H1 (cell line): ENCODE measurements at regions not wholly inside any gene's neighbourhood (a gene's known extent, or its start where the extent isn't known, plus 50 kb on each side); places are given as distances from the start of the nearest gene placed in this dataset.

Source experiments
- CTCF ChIA-PET: fragments of 300-600 bp; sonication (Branson Sonifier 250); formaldehyde crosslinking; loops from one replicate; lab custom pipeline; 2021; ENCODE audit not compliant: partially characterized antibody; lab: Charles Lee
- POLR2A ChIA-PET: fragments of 300-600 bp; sonication (Branson Sonifier 250); formaldehyde crosslinking; loops from one replicate; lab custom pipeline; 2021; ENCODE audit warnings: inconsistent platforms; ENCODE audit not compliant: partially characterized antibody; lab: Charles Lee
- DNase-seq, 2 experiments: peaks; one replicate each; pipeline versions ENCODE4 v3.0.0 to v3.0.0-alpha.2; 2010 to 2022; ENCODE audit warnings: low spot score in 2 of 2, low read depth in 1 of 2, mixed read lengths in 1 of 2
- FAIRE-seq: peaks from 2 replicates; lab custom pipeline; 2011; peaks lifted over from hg19 to GRCh38; lab: Jason Lieb, UNC
- H2AFZ ChIP-seq: 2 replicates; pipeline ENCODE4 v1.8.1; 2012; ENCODE audit warnings: low read length, inconsistent platforms
- H2AK5ac ChIP-seq: 2 replicates; pipeline ENCODE4 v1.6.1; 2013; ENCODE audit warnings: low read depth, low read length
- H2BK120ac ChIP-seq: replicated peaks from 2 replicates; pipeline ENCODE3; 2013; ENCODE audit warnings: low read depth, low read length, inconsistent platforms
- H2BK12ac ChIP-seq: 2 replicates; pipeline ENCODE4 v1.6.1; 2013; ENCODE audit warnings: low read depth, low read length
- H2BK15ac ChIP-seq: 2 replicates; pipeline ENCODE4 v1.6.1; 2013; ENCODE audit warnings: low read length
- H2BK20ac ChIP-seq: 2 replicates; pipeline ENCODE4 v1.6.1; 2013; ENCODE audit warnings: low read length
- H2BK5ac ChIP-seq: 2 replicates; pipeline ENCODE4 v1.6.1; 2013; ENCODE audit warnings: low read depth, low read length
- H3K14ac ChIP-seq: 2 replicates; pipeline ENCODE4 v1.6.1; 2013; ENCODE audit warnings: inconsistent platforms; ENCODE audit not compliant: insufficient read length
- H3K18ac ChIP-seq: 2 replicates; pipeline ENCODE4 v1.6.1; 2013; ENCODE audit warnings: low read length; ENCODE audit errors: extremely low read depth
- H3K23ac ChIP-seq: 2 replicates; pipeline ENCODE4 v1.6.1; 2013; ENCODE audit warnings: inconsistent platforms; ENCODE audit not compliant: insufficient read length
- H3K23me2 ChIP-seq: 2 replicates; pipeline ENCODE4 v1.6.1; 2013; ENCODE audit warnings: low read depth, low read length
- H3K27ac ChIP-seq: 2 replicates; pipeline ENCODE4 v1.6.1; 2011; ENCODE audit warnings: low read depth, low read length, inconsistent platforms
- H3K27me3 ChIP-seq, 4 experiments: replicated peaks in 1 of 4; 1 replicate in 1 of 4; 2 replicates in 3 of 4; pipeline versions ENCODE4 v1.6.1 to v1.8.1; 2011 to 2013; ENCODE audit warnings: low read length in 3 of 4, mild to moderate bottlenecking in 3 of 4, inconsistent platforms in 2 of 4, mixed read lengths in 2 of 4, moderate library complexity in 1 of 4; ENCODE audit not compliant: control insufficient read depth in 3 of 4, insufficient read depth in 3 of 4; ENCODE audit errors: extremely low read depth in 1 of 4
- H3K36me3 ChIP-seq, 4 experiments: 2 replicates each; pipeline versions ENCODE4 v1.6.1 to v1.8.1; 2011 to 2013; ENCODE audit warnings: mild to moderate bottlenecking in 4 of 4, low read length in 3 of 4, moderate library complexity in 2 of 4, control low read depth in 1 of 4, inconsistent platforms in 1 of 4; ENCODE audit not compliant: insufficient read depth in 4 of 4, control insufficient read depth in 2 of 4
- H3K4ac ChIP-seq: replicated peaks from 2 replicates; pipeline ENCODE3; 2013; ENCODE audit warnings: low read length, low read depth, mixed read lengths, inconsistent platforms; ENCODE audit not compliant: insufficient read length
- H3K4me1 ChIP-seq, 4 experiments: replicated peaks in 1 of 4; 1 replicate in 1 of 4; 2 replicates in 3 of 4; pipeline versions ENCODE4 v1.6.1 to v1.8.1; 2011 to 2013; ENCODE audit warnings: low read length in 3 of 4, inconsistent platforms in 2 of 4, mixed read lengths in 1 of 4; ENCODE audit not compliant: insufficient read depth in 4 of 4, control insufficient read depth in 3 of 4
- H3K4me2 ChIP-seq, 2 experiments: 2 replicates each; pipeline versions ENCODE4 v1.6.1 to v1.8.1; 2011 to 2013; ENCODE audit warnings: low read depth in 2 of 2, low read length in 2 of 2, control low read depth in 1 of 2, inconsistent platforms in 1 of 2, mild to moderate bottlenecking in 1 of 2; ENCODE audit not compliant: insufficient read depth in 1 of 2
- H3K4me3 ChIP-seq, 4 experiments: fragments of 200-600, 300-600 bp in 1 of 4; sonication (generic), shearing (Covaris generic), sonication (Bioruptor Twin) in 1 of 4; 2 replicates each; pipeline versions ENCODE4 v1.5.1 to v1.8.1; 2011 to 2016; ENCODE audit warnings: low read length in 4 of 4, low read depth in 3 of 4, control low read depth in 2 of 4, inconsistent platforms in 2 of 4, mild to moderate bottlenecking in 2 of 4, mixed read lengths in 1 of 4, moderate library complexity in 1 of 4; ENCODE audit not compliant: insufficient read depth in 2 of 4; ENCODE audit errors: extremely low read depth in 1 of 4
- H3K56ac ChIP-seq: replicated peaks from 2 replicates; pipeline ENCODE3; 2013; ENCODE audit warnings: low read depth, mild to moderate bottlenecking, mixed read lengths, low read length, inconsistent platforms; ENCODE audit not compliant: insufficient read length
- H3K79me1 ChIP-seq: 2 replicates; pipeline ENCODE4 v1.6.1; 2013; ENCODE audit warnings: low read depth, low read length, control low read depth
- H3K79me2 ChIP-seq, 2 experiments: 2 replicates each; pipeline versions ENCODE4 v1.6.1 to v1.8.1; 2012 to 2013; ENCODE audit warnings: low read length in 2 of 2, mild to moderate bottlenecking in 2 of 2, inconsistent platforms in 1 of 2; ENCODE audit not compliant: insufficient read depth in 2 of 2, control insufficient read depth in 1 of 2
- H3K9ac ChIP-seq, 4 experiments: replicated peaks in 1 of 4; 1 replicate in 1 of 4; 2 replicates in 3 of 4; pipeline versions ENCODE4 v1.6.1 to v1.8.1; 2011 to 2013; ENCODE audit warnings: low read depth in 3 of 4, low read length in 3 of 4, control low read depth in 2 of 4, mild to moderate bottlenecking in 2 of 4, moderate library complexity in 2 of 4, inconsistent platforms in 1 of 4; ENCODE audit errors: extremely low read depth in 1 of 4
- H3K9me3 ChIP-seq, 2 experiments: 2 replicates each; pipeline versions ENCODE4 v1.6.1 to v1.8.1; 2012 to 2013; ENCODE audit warnings: mild to moderate bottlenecking in 2 of 2, moderate library complexity in 2 of 2, control low read depth in 1 of 2, inconsistent platforms in 1 of 2, low read depth in 1 of 2, low read length in 1 of 2, mixed read lengths in 1 of 2; ENCODE audit not compliant: insufficient read depth in 2 of 2
- H4K20me1 ChIP-seq, 2 experiments: replicated peaks in 1 of 2; 2 replicates each; pipeline versions ENCODE3 to v1.8.1; 2011 to 2013; ENCODE audit warnings: inconsistent platforms in 2 of 2, low read length in 2 of 2, mild to moderate bottlenecking in 1 of 2; ENCODE audit not compliant: insufficient read depth in 2 of 2, control insufficient read depth in 1 of 2
- H4K5ac ChIP-seq: 2 replicates; pipeline ENCODE4 v1.6.1; 2013; ENCODE audit warnings: low read length, low read depth, mixed read lengths, inconsistent platforms; ENCODE audit not compliant: insufficient read length
- H4K8ac ChIP-seq: 2 replicates; pipeline ENCODE4 v1.8.0; 2013; ENCODE audit warnings: mild to moderate bottlenecking, moderate library complexity, low read length, inconsistent platforms; ENCODE audit not compliant: insufficient read depth; ENCODE audit errors: extremely low read depth
- H4K91ac ChIP-seq: replicated peaks from 2 replicates; pipeline ENCODE3; 2013; ENCODE audit warnings: low read length, mixed read lengths, inconsistent platforms; ENCODE audit not compliant: insufficient read length
- CBX8 ChIP-seq: fragments of 300-800, 300-1000 bp; sonication (generic); IDR thresholded peaks from 2 replicates; pipeline ENCODE4 v1.7.1; 2016; ENCODE audit warnings: low read depth, low read length, borderline replicate concordance
- CEBPB ChIP-seq: IDR thresholded peaks from 2 replicates; pipeline ENCODE4 v1.6.1; 2012; ENCODE audit warnings: low read depth, low read length
- KDM1A ChIP-seq: fragments of 200-600, 300-600 bp; sonication (generic); IDR thresholded peaks from 2 replicates; pipeline ENCODE4 v1.7.1; 2016; ENCODE audit warnings: mild to moderate bottlenecking, low read length, borderline replicate concordance
- MAFK ChIP-seq: IDR thresholded peaks from 2 replicates; pipeline ENCODE4 v1.6.1; 2012; ENCODE audit warnings: low read depth, mild to moderate bottlenecking, improper control_type of control experiment, low read length
- RBBP5 ChIP-seq: IDR thresholded peaks from 2 replicates; pipeline ENCODE4 v1.7.1; 2012; ENCODE audit warnings: low read depth, mild to moderate bottlenecking, inconsistent platforms, low read length, moderate library complexity, borderline replicate concordance
- TAF1 ChIP-seq: IDR thresholded peaks from 2 replicates; pipeline ENCODE4 v1.6.1; 2011; ENCODE audit warnings: mild to moderate bottlenecking, low read depth, low read length
- WGBS, 2 experiments: shearing (Covaris generic) in 1 of 2; methylation state at CpG; one replicate each; pipeline versions ENCODE4 v1.1.6 to v1.1.7; 2013 to 2015; ENCODE audit warnings: low lambda C conversion rate in 2 of 2, mixed read lengths in 2 of 2, inconsistent platforms in 1 of 2, low coverage in 1 of 2, missing lambda C conversion rate in 1 of 2; ENCODE audit not compliant: insufficient replicate concordance in 2 of 2, insufficient coverage in 1 of 2, insufficient read length in 1 of 2; ENCODE audit errors: extremely low coverage in 1 of 2, missing lambda C conversion rate in 1 of 2; 5-methylcytosine and 5-hydroxymethylcytosine counted together
- TF ChIP-seq, protein P1 (sequence below): IDR thresholded peaks from 2 replicates; pipeline ENCODE4 v1.6.1; 2011; ENCODE audit warnings: low read depth, mild to moderate bottlenecking, low read length; ENCODE audit not compliant: insufficient read depth
- TF ChIP-seq, protein P2 (sequence below): IDR thresholded peaks from 2 replicates; pipeline ENCODE4 v1.6.1; 2012; ENCODE audit warnings: inconsistent platforms

DNA sequence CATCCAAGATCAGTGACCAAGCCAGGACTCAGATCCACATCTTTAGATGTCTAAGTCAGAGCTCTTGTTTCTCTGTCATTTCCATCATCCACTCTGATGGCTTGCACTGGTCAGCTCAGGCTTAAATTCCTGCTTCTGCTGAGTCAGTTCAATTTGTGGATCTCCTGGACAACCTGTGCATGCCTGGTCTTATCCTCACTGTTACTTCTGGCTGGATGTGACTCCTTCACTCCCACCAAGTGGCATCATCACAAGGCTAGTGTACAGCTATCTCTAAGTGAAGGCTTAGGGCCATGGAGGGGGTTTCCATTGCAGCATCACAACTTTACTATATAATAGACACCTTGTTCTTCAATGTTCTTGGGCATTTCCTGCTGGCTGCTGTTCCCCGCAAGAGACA, 102.9 kb downstream of the EMP1 start:
- no peak overlapping the region for H4K8ac ChIP-seq
- no peak overlapping the region for H2BK15ac ChIP-seq
- no peaks in the 10 kb centered on the region for H3K23me2 ChIP-seq
- no peak overlapping the region for H3K4ac ChIP-seq
- no peak overlapping the region for H3K18ac ChIP-seq
- no peaks in the 10 kb centered on the region for H4K20me1 ChIP-seq
- no peaks in the 10 kb centered on the region for H3K9me3 ChIP-seq
- no peak overlapping the region for H3K27ac ChIP-seq
- H3K27me3 ChIP-seq, result no peaks in the 10 kb centered on the region; a peak in 1 of 7 replicates
- H3K4me2 ChIP-seq, result no peak overlapping the region
- H3K14ac ChIP-seq, result no peak overlapping the region
- no peak overlapping the region for H2AFZ ChIP-seq
- no peak overlapping the region for H2BK20ac ChIP-seq
- H4K91ac ChIP-seq, result no peak overlapping the region
- CTCF ChIA-PET, result interaction anchor here (0.6 to 1.6 kb wide), 6 partner anchors 11 to 1408 kb away, joined by 3 to 7 read pairs (median 4); no protein-coding TSS in a partner anchor
- H2AK5ac ChIP-seq, result no peak overlapping the region
- no peaks in the 10 kb centered on the region for H3K4me1 ChIP-seq
- H3K36me3 ChIP-seq, result no peaks in the 10 kb centered on the region
- H2BK5ac ChIP-seq, result no peak overlapping the region
- H3K79me1 ChIP-seq, result no peaks in the 10 kb centered on the region
- WGBS, 2 experiments, result 33% methylated on average over 1 of the region's 1 CpG; no CpG with 5 or more reads in 1 of the 2 experiments
- no peak for TF ChIP-seq TAF1
- TF ChIP-seq, protein P1, sequence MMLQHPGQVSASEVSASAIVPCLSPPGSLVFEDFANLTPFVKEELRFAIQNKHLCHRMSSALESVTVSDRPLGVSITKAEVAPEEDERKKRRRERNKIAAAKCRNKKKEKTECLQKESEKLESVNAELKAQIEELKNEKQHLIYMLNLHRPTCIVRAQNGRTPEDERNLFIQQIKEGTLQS, result no peak
- TF ChIP-seq MAFK, result no peak
- TF ChIP-seq CBX8, result no peak
- TF ChIP-seq RBBP5, result no peak
- TF ChIP-seq KDM1A, result no peak
- TF ChIP-seq CEBPB, result no peak
- TF ChIP-seq, protein P2, sequence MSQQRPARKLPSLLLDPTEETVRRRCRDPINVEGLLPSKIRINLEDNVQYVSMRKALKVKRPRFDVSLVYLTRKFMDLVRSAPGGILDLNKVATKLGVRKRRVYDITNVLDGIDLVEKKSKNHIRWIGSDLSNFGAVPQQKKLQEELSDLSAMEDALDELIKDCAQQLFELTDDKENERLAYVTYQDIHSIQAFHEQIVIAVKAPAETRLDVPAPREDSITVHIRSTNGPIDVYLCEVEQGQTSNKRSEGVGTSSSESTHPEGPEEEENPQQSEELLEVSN, result no peak
- TF ChIP-seq, all 59 proteins: peak for 0
- Histone ChIP-seq H4K5ac (no peak overlapping the region), H3K56ac (no peak overlapping the region), H3K4me3 (no peak overlapping the region), H3K9ac (no peak overlapping the region), H2BK120ac (no peak overlapping the region), H3K79me2 (no peaks in the 10 kb centered on the region), H2BK12ac (no peak overlapping the region), H3K23ac (no peak overlapping the region)
- POLR2A ChIA-PET, result interaction anchor here (0.6 to 1.4 kb wide), 2 partner anchors 15 to 33 kb away, joined by 3 read pairs; no protein-coding TSS in a partner anchor
- no peak for DNase-seq
- no peak for FAIRE-seq
